ENCODE measurements at regions not wholly inside any gene's neighbourhood (a gene's known extent, or its start where the extent isn't known, plus 50 kb on each side); places are given as distances from the start of the nearest gene placed in this dataset.
"Not testable (repeated sequence)": the region's sequence is repeated elsewhere in the genome, so short reads cannot be mapped to it uniquely, and the experiment has no call there.

- no peaks in the 10 kb centered on the region for H3K4me1 ChIP-seq (ENCODE audit: insufficient read depth, insufficient read length)
- no peak overlapping the region for H3K4me3 ChIP-seq (ENCODE audit: insufficient read length, low read depth)
- no peak overlapping the region for H3K9ac ChIP-seq (ENCODE audit: insufficient read length, low read depth)
- H3K27me3 ChIP-seq (ENCODE audit: insufficient read depth, insufficient read length): no peaks in the 10 kb centered on the region
- no peak for DNase-seq (ENCODE audit: low read depth, low spot score)
- no peaks in the 10 kb centered on the region for H3K9me3 ChIP-seq (ENCODE audit: insufficient read depth, low read length)
- no peaks in the 10 kb centered on the region for H3K36me3 ChIP-seq (ENCODE audit: insufficient read depth, insufficient read length, low read length)
- TF ChIP-seq ZNF274 (IDR thresholded peaks at IDR 0.05; ENCODE audit: low read depth, low read length): no peak
Observed at GRCh38 chr5:100401149-100401548, 134.0 kb upstream of the FAM174A start.

DNA sequence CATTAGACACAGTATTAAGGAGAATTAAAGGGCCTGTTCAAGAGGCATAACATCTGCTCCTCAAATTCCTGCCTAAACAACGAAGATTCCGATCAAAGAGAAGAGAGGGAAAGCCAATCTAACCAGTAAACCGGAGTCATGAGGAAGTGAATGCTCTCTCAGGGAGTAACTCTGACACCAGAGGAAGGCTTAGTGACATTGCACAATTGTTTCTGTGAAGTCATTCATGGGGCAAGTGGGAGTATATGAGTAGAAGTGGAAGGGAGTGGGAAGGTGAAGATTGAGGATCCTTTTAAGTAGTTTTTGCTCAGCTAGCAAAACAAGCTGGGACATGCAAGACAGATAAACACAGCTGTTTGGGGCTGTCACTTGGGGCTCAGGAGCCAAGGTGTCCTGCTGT lies 136.4 kb upstream of the FAM174A start:
- not testable (repeated sequence) for H3K9ac ChIP-seq (ENCODE audit: insufficient read length, low read depth); H3K4me3 ChIP-seq (ENCODE audit: insufficient read length, low read depth); H3K4me1 ChIP-seq (ENCODE audit: insufficient read depth, insufficient read length); H3K9me3 ChIP-seq (ENCODE audit: insufficient read depth, low read length); DNase-seq (ENCODE audit: low read depth, low spot score); H3K27me3 ChIP-seq (ENCODE audit: insufficient read depth, insufficient read length); H3K36me3 ChIP-seq (ENCODE audit: insufficient read depth, insufficient read length, low read length)

GRCh38 chr5:100379254-100379858 lies 155.8 kb upstream of the FAM174A start:
- H3K27me3 ChIP-seq (ENCODE audit: insufficient read depth, insufficient read length); DNase-seq (ENCODE audit: low read depth, low spot score); H3K4me3 ChIP-seq (ENCODE audit: insufficient read length, low read depth); H3K9me3 ChIP-seq (ENCODE audit: insufficient read depth, low read length); H3K9ac ChIP-seq (ENCODE audit: insufficient read length, low read depth); H3K36me3 ChIP-seq (ENCODE audit: insufficient read depth, insufficient read length, low read length); H3K4me1 ChIP-seq (ENCODE audit: insufficient read depth, insufficient read length): not testable (repeated sequence)

- DNase-seq (ENCODE audit: low read depth, low spot score); H3K27me3 ChIP-seq (ENCODE audit: insufficient read depth, insufficient read length); H3K9me3 ChIP-seq (ENCODE audit: insufficient read depth, low read length); H3K4me1 ChIP-seq (ENCODE audit: insufficient read depth, insufficient read length); H3K4me3 ChIP-seq (ENCODE audit: insufficient read length, low read depth); H3K9ac ChIP-seq (ENCODE audit: insufficient read length, low read depth); H3K36me3 ChIP-seq (ENCODE audit: insufficient read depth, insufficient read length, low read length): not testable (repeated sequence)
Observed at GRCh38 chr5:100364757-100365478, 170.3 kb upstream of the FAM174A start.

- H3K36me3 ChIP-seq (ENCODE audit: insufficient read depth, insufficient read length, low read length); DNase-seq (ENCODE audit: low read depth, low spot score); H3K27me3 ChIP-seq (ENCODE audit: insufficient read depth, insufficient read length); H3K4me3 ChIP-seq (ENCODE audit: insufficient read length, low read depth); H3K4me1 ChIP-seq (ENCODE audit: insufficient read depth, insufficient read length); H3K9ac ChIP-seq (ENCODE audit: insufficient read length, low read depth); H3K9me3 ChIP-seq (ENCODE audit: insufficient read depth, low read length): not testable (repeated sequence)
Observed at GRCh38 chr5:100364343-100364742, 170.8 kb upstream of the FAM174A start.

DNA sequence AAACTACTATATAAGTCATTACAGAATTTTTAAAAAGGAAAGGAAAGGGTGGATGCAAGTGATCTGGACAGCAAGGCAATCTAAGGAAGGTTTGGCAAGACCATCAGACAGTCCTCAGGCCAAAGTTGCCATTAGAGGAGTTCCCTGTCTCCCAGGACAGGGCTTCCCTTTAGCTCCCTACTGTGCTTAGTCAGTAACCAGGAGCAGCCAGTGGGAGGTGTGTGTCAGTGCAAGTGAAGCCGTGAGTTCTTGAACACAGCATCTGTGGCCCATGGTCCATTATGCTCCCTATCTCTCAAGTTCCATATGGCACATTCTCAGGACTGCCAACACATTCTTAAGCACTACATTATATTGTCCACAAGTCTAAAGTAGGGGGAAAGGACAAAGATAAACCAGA lies 175.2 kb upstream of the FAM174A start:
- not testable (repeated sequence) for H3K9me3 ChIP-seq (ENCODE audit: insufficient read depth, low read length); DNase-seq (ENCODE audit: low read depth, low spot score); H3K4me3 ChIP-seq (ENCODE audit: insufficient read length, low read depth)

DNA sequence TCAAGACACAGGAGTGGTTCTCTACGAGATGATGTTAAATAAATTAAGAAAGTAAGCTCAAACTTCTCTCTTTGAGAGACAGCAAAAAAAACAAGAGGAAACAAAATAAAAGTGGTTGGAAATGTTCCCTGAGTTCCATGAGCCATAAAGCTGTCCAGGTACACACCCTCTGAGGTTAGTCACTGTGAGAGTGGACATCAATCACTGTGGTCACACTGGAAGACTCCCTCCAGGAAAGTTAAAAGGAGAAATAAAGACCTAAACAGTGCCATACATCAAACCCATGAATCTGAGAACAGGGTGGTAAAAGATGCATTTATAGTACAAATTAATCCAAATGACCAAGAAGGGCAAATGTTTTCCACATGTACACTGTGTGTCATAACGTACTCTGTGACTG lies 188.9 kb upstream of the FAM174A start:
- not testable (repeated sequence) for H3K4me1 ChIP-seq (ENCODE audit: insufficient read depth, insufficient read length); DNase-seq (ENCODE audit: low read depth, low spot score); H3K9me3 ChIP-seq (ENCODE audit: insufficient read depth, low read length); H3K27me3 ChIP-seq (ENCODE audit: insufficient read depth, insufficient read length); H3K4me3 ChIP-seq (ENCODE audit: insufficient read length, low read depth); H3K9ac ChIP-seq (ENCODE audit: insufficient read length, low read depth); H3K36me3 ChIP-seq (ENCODE audit: insufficient read depth, insufficient read length, low read length)

More for the DNA sequence above, 175.2 kb upstream of the FAM174A start:
- not testable (repeated sequence) for H3K36me3 ChIP-seq (ENCODE audit: insufficient read depth, insufficient read length, low read length); H3K4me1 ChIP-seq (ENCODE audit: insufficient read depth, insufficient read length); H3K27me3 ChIP-seq (ENCODE audit: insufficient read depth, insufficient read length); H3K9ac ChIP-seq (ENCODE audit: insufficient read length, low read depth)

DNA sequence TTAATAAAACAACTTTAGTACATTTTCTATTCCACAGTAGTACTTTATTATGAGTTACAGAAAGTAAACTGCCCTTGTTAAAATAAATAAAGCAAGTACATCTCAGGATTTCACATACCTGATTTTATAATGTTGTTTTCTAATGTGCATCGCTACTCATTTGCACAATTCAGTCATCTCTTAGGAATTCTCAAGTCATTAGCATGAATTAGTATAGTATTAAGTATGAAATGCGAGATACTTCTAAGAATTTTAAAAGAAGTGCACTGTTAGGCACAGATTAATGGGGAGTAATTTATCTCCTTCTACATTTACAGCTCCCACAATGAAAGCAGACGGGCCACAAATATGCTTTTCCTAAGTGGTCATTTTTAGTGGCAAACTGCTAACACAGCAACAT lies 193.7 kb upstream of the FAM174A start:
- not testable (repeated sequence) for H3K9me3 ChIP-seq (ENCODE audit: insufficient read depth, low read length); H3K9ac ChIP-seq (ENCODE audit: insufficient read length, low read depth); DNase-seq (ENCODE audit: low read depth, low spot score); H3K27me3 ChIP-seq (ENCODE audit: insufficient read depth, insufficient read length); H3K36me3 ChIP-seq (ENCODE audit: insufficient read depth, insufficient read length, low read length); H3K4me3 ChIP-seq (ENCODE audit: insufficient read length, low read depth); H3K4me1 ChIP-seq (ENCODE audit: insufficient read depth, insufficient read length)

DNA sequence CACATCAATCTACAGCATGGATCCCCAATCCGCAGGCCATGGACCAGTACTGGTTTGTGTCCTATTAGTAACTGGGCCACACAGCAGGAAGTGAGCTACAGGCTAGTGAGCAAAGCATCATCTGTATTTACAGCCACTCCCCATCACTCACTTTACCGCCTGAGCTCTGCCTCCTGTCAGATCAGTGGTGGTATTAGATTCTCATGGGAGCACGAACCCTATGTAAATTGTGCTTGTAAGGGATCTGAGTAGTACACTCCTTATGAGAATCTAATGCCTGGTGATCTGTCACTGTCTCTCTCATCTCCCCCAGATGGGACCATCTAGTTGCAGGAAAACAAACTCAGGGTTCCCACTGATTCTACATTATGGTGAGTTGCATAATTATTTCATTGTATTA lies 212.7 kb upstream of the FAM174A start:
- Histone ChIP-seq H3K4me3 (ENCODE audit: insufficient read length, low read depth) (no peak overlapping the region), H3K4me1 (ENCODE audit: insufficient read depth, insufficient read length) (no peaks in the 10 kb centered on the region), H3K27me3 (ENCODE audit: insufficient read depth, insufficient read length) (no peaks in the 10 kb centered on the region), H3K9ac (ENCODE audit: insufficient read length, low read depth) (no peak overlapping the region), H3K36me3 (ENCODE audit: insufficient read depth, insufficient read length, low read length) (no peaks in the 10 kb centered on the region), H3K9me3 (ENCODE audit: insufficient read depth, low read length) (no peaks in the 10 kb centered on the region)
- no peak for DNase-seq (ENCODE audit: low read depth, low spot score)
- TF ChIP-seq SUZ12 (IDR thresholded peaks at IDR 0.05; ENCODE audit: extremely low read depth, insufficient read depth, insufficient read length) (no peak), ZNF274 (IDR thresholded peaks at IDR 0.05; ENCODE audit: low read depth, low read length) (no peak), YY1 (IDR thresholded peaks at IDR 0.05; ENCODE audit: insufficient read depth, insufficient read length) (no peak)
